ENCODE measurements at regions not wholly inside any gene's neighbourhood (a gene's known extent, or its start where the extent isn't known, plus 50 kb on each side); places are given as distances from the start of the nearest gene placed in this dataset.

DNA sequence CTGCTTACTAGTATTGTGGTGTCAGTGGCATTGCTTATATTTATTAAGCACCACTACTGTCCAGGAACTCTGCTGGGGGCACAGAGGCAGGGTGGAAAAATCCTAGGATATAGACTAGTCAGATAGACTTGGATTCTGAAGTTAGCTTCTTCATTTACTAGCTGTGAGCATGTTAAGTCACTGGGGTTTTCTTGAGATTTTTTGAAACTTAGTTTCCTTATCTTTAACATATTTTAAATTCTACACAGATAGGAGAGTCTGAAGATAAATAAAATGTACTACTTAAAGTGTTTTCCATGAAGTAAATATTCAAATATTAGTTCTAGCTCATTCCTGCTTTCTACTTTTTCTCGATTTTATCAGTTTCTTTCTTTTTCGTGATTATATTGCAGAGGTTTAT lies 196.9 kb upstream of the GRID2 start:
- TF ChIP-seq POLR2AphosphoS5 (IDR thresholded peaks at IDR 0.05) (no peak), POLR2A (IDR thresholded peaks at IDR 0.05) (no peak), EP300 (IDR thresholded peaks at IDR 0.05) (no peak)
- TF ChIP-seq, protein P1, sequence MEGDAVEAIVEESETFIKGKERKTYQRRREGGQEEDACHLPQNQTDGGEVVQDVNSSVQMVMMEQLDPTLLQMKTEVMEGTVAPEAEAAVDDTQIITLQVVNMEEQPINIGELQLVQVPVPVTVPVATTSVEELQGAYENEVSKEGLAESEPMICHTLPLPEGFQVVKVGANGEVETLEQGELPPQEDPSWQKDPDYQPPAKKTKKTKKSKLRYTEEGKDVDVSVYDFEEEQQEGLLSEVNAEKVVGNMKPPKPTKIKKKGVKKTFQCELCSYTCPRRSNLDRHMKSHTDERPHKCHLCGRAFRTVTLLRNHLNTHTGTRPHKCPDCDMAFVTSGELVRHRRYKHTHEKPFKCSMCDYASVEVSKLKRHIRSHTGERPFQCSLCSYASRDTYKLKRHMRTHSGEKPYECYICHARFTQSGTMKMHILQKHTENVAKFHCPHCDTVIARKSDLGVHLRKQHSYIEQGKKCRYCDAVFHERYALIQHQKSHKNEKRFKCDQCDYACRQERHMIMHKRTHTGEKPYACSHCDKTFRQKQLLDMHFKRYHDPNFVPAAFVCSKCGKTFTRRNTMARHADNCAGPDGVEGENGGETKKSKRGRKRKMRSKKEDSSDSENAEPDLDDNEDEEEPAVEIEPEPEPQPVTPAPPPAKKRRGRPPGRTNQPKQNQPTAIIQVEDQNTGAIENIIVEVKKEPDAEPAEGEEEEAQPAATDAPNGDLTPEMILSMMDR (IDR thresholded peaks at IDR 0.05): no peak
